GM23338 (cell line): ENCODE measurements at regions not wholly inside any gene's neighbourhood (a gene's known extent, or its start where the extent isn't known, plus 50 kb on each side); places are given as distances from the start of the nearest gene placed in this dataset.

Experiments used
- EZH2 ChIP-seq: fragments of 200-600 bp; sonication (generic); IDR thresholded peaks from one replicate; pipeline ENCODE4 v1.8.0; 2017; ENCODE audit warnings: antibody characterized with exemption, mild to moderate bottlenecking, low read depth; ENCODE audit not compliant: unreplicated experiment
- JUNB ChIP-seq: IDR thresholded peaks from one replicate; pipeline ENCODE4 v1.6.1; 2016; ENCODE audit warnings: antibody characterized with exemption; ENCODE audit not compliant: unreplicated experiment
- POLR2AphosphoS5 ChIP-seq: IDR thresholded peaks from 2 replicates; pipeline ENCODE4 v1.6.1; 2016; ENCODE audit warnings: antibody characterized with exemption, low read depth
- TF ChIP-seq, protein P1 (sequence below), 2 experiments: fragments of 200-600 bp in 1 of 2; sonication (generic) in 1 of 2; conservative IDR thresholded peaks; 2 replicates each; pipeline versions ENCODE4 v1.5.1 to v1.6.1; 2016 to 2017; ENCODE audit warnings: antibody characterized with exemption in 2 of 2, low read depth in 2 of 2, mild to moderate bottlenecking in 2 of 2, moderate library complexity in 1 of 2
- TF ChIP-seq, protein P2 (sequence below): IDR thresholded peaks from one replicate; pipeline ENCODE4 v1.6.1; 2018; ENCODE audit warnings: antibody characterized with exemption; ENCODE audit not compliant: unreplicated experiment

- TF ChIP-seq, protein P1, sequence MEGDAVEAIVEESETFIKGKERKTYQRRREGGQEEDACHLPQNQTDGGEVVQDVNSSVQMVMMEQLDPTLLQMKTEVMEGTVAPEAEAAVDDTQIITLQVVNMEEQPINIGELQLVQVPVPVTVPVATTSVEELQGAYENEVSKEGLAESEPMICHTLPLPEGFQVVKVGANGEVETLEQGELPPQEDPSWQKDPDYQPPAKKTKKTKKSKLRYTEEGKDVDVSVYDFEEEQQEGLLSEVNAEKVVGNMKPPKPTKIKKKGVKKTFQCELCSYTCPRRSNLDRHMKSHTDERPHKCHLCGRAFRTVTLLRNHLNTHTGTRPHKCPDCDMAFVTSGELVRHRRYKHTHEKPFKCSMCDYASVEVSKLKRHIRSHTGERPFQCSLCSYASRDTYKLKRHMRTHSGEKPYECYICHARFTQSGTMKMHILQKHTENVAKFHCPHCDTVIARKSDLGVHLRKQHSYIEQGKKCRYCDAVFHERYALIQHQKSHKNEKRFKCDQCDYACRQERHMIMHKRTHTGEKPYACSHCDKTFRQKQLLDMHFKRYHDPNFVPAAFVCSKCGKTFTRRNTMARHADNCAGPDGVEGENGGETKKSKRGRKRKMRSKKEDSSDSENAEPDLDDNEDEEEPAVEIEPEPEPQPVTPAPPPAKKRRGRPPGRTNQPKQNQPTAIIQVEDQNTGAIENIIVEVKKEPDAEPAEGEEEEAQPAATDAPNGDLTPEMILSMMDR (conservative IDR thresholded peaks at IDR 0.05; ENCODE audit: low read depth in 2 of 2), result no peak
- TF ChIP-seq, protein P2, sequence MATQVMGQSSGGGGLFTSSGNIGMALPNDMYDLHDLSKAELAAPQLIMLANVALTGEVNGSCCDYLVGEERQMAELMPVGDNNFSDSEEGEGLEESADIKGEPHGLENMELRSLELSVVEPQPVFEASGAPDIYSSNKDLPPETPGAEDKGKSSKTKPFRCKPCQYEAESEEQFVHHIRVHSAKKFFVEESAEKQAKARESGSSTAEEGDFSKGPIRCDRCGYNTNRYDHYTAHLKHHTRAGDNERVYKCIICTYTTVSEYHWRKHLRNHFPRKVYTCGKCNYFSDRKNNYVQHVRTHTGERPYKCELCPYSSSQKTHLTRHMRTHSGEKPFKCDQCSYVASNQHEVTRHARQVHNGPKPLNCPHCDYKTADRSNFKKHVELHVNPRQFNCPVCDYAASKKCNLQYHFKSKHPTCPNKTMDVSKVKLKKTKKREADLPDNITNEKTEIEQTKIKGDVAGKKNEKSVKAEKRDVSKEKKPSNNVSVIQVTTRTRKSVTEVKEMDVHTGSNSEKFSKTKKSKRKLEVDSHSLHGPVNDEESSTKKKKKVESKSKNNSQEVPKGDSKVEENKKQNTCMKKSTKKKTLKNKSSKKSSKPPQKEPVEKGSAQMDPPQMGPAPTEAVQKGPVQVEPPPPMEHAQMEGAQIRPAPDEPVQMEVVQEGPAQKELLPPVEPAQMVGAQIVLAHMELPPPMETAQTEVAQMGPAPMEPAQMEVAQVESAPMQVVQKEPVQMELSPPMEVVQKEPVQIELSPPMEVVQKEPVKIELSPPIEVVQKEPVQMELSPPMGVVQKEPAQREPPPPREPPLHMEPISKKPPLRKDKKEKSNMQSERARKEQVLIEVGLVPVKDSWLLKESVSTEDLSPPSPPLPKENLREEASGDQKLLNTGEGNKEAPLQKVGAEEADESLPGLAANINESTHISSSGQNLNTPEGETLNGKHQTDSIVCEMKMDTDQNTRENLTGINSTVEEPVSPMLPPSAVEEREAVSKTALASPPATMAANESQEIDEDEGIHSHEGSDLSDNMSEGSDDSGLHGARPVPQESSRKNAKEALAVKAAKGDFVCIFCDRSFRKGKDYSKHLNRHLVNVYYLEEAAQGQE, result no peak
- TF ChIP-seq POLR2AphosphoS5 (no peak), EZH2 (no peak), JUNB (no peak)
Observed at GRCh38 chr16:82460766-82461165, 166.0 kb upstream of the CDH13 start.
